HEK293 (cell line): ENCODE measurements at regions not wholly inside any gene's neighbourhood (a gene's known extent, or its start where the extent isn't known, plus 50 kb on each side); places are given as distances from the start of the nearest gene placed in this dataset.

ENCODE experiments used
- GLI2 ChIP-seq: fragments of 450-650 bp; formaldehyde crosslinking; IDR thresholded peaks from 2 replicates; pipeline ENCODE4; 2017; ENCODE audit warnings: missing biosample characterization, missing genetic modification characterization, low read depth, borderline replicate concordance
- KLF8 ChIP-seq: fragments of 450-650 bp; formaldehyde crosslinking; IDR thresholded peaks from 2 replicates; pipeline ENCODE4 v1.5.1; 2016; ENCODE audit warnings: missing biosample characterization, missing genetic modification characterization
- SP3 ChIP-seq: fragments of 450-650 bp; formaldehyde crosslinking; IDR thresholded peaks from 2 replicates; pipeline ENCODE4 v1.5.1; 2016; ENCODE audit warnings: missing biosample characterization, missing genetic modification characterization
- YY2 ChIP-seq: fragments of 450-650 bp; formaldehyde crosslinking; IDR thresholded peaks from 2 replicates; pipeline ENCODE4 v1.5.1; 2016; ENCODE audit warnings: missing biosample characterization, missing genetic modification characterization
- ZBTB1 ChIP-seq: fragments of 450-650 bp; formaldehyde crosslinking; IDR thresholded peaks from 2 replicates; pipeline ENCODE4 v1.5.1; 2016; ENCODE audit warnings: missing biosample characterization, missing genetic modification characterization
- ZFP41 ChIP-seq: fragments of 450-650 bp; formaldehyde crosslinking; IDR thresholded peaks from 2 replicates; pipeline ENCODE4 v1.5.1; 2016; ENCODE audit warnings: missing biosample characterization, missing genetic modification characterization, borderline replicate concordance
- ZNF10 ChIP-seq: fragments of 450-650 bp; formaldehyde crosslinking; IDR thresholded peaks from 2 replicates; pipeline ENCODE4 v1.5.1; 2017; ENCODE audit warnings: missing biosample characterization, missing genetic modification characterization
- ZNF133 ChIP-seq: fragments of 450-650 bp; formaldehyde crosslinking; IDR thresholded peaks from 2 replicates; pipeline ENCODE4 v1.5.1; 2016; ENCODE audit warnings: missing biosample characterization, missing genetic modification characterization
- ZNF155 ChIP-seq: fragments of 450-650 bp; formaldehyde crosslinking; IDR thresholded peaks from 2 replicates; pipeline ENCODE4 v1.5.1; 2016; ENCODE audit warnings: missing biosample characterization, missing genetic modification characterization
- ZNF223 ChIP-seq: fragments of 450-650 bp; formaldehyde crosslinking; IDR thresholded peaks from 2 replicates; pipeline ENCODE4 v1.5.1; 2016; ENCODE audit warnings: missing biosample characterization, missing genetic modification characterization
- ZNF433 ChIP-seq: fragments of 450-650 bp; formaldehyde crosslinking; IDR thresholded peaks from 2 replicates; pipeline ENCODE4 v1.5.1; 2016; ENCODE audit warnings: missing biosample characterization, missing genetic modification characterization, low read depth
- ZNF585B ChIP-seq: fragments of 450-650 bp; formaldehyde crosslinking; IDR thresholded peaks from 2 replicates; pipeline ENCODE4 v1.5.1; 2016; ENCODE audit warnings: missing biosample characterization, missing genetic modification characterization
- ZNF654 ChIP-seq: fragments of 450-650 bp; formaldehyde crosslinking; IDR thresholded peaks from 2 replicates; pipeline ENCODE4 v1.5.1; 2016; ENCODE audit warnings: low read depth, missing biosample characterization, missing genetic modification characterization
- ZNF660 ChIP-seq: fragments of 450-650 bp; IDR thresholded peaks from 2 replicates; pipeline ENCODE4 v1.5.1; 2018; ENCODE audit warnings: missing biosample characterization, mild to moderate bottlenecking, missing genetic modification characterization
- ZNF76 ChIP-seq: fragments of 450-650 bp; formaldehyde crosslinking; IDR thresholded peaks from 2 replicates; pipeline ENCODE4; 2016; ENCODE audit warnings: low read depth, missing biosample characterization, missing genetic modification characterization, borderline replicate concordance
- ZNF843 ChIP-seq: fragments of 450-650 bp; formaldehyde crosslinking; IDR thresholded peaks from 2 replicates; pipeline ENCODE4 v1.5.1; 2016; ENCODE audit warnings: missing biosample characterization, missing genetic modification characterization
- TF ChIP-seq, protein P1 (sequence below): fragments of 450-650 bp; IDR thresholded peaks from 2 replicates; pipeline ENCODE4 v1.5.1; 2018; ENCODE audit warnings: missing biosample characterization, missing genetic modification characterization
- TF ChIP-seq, protein P2 (sequence below): fragments of 450-650 bp; formaldehyde crosslinking; IDR thresholded peaks from 2 replicates; pipeline ENCODE4 v1.5.1; 2016; ENCODE audit warnings: missing biosample characterization, missing genetic modification characterization
- TF ChIP-seq, protein P3 (sequence below): fragments of 450-650 bp; formaldehyde crosslinking; IDR thresholded peaks from 2 replicates; pipeline ENCODE4 v1.5.1; 2017; ENCODE audit warnings: missing biosample characterization, missing genetic modification characterization
- TF ChIP-seq, protein P4 (sequence below): fragments of 450-650 bp; formaldehyde crosslinking; IDR thresholded peaks from 2 replicates; pipeline ENCODE4 v1.5.1; 2016; ENCODE audit warnings: missing biosample characterization, missing genetic modification characterization
- TF ChIP-seq, protein P5 (sequence below): fragments of 450-650 bp; formaldehyde crosslinking; IDR thresholded peaks from 2 replicates; pipeline ENCODE4 v1.5.1; 2016; ENCODE audit warnings: missing biosample characterization, missing genetic modification characterization, borderline replicate concordance
- TF ChIP-seq, protein P6 (sequence below): sonication (generic); formaldehyde crosslinking; IDR thresholded peaks from 2 replicates; pipeline ENCODE4 v1.8.1; 2022; ENCODE audit warnings: mild to moderate bottlenecking, moderate library complexity, missing genetic modification reagents
- TF ChIP-seq, protein P7 (sequence below): fragments of 450-650 bp; formaldehyde crosslinking; IDR thresholded peaks from 2 replicates; pipeline ENCODE4 v1.5.1; 2016; ENCODE audit warnings: missing biosample characterization, missing genetic modification characterization

GRCh38 chr1:58862728-58863385 lies 79.0 kb upstream of the JUN start (continued):
- TF ChIP-seq, protein P1, sequence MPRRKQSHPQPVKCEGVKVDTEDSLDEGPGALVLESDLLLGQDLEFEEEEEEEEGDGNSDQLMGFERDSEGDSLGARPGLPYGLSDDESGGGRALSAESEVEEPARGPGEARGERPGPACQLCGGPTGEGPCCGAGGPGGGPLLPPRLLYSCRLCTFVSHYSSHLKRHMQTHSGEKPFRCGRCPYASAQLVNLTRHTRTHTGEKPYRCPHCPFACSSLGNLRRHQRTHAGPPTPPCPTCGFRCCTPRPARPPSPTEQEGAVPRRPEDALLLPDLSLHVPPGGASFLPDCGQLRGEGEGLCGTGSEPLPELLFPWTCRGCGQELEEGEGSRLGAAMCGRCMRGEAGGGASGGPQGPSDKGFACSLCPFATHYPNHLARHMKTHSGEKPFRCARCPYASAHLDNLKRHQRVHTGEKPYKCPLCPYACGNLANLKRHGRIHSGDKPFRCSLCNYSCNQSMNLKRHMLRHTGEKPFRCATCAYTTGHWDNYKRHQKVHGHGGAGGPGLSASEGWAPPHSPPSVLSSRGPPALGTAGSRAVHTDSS (tag by site-specific recombination): no peak
- TF ChIP-seq, protein P2, sequence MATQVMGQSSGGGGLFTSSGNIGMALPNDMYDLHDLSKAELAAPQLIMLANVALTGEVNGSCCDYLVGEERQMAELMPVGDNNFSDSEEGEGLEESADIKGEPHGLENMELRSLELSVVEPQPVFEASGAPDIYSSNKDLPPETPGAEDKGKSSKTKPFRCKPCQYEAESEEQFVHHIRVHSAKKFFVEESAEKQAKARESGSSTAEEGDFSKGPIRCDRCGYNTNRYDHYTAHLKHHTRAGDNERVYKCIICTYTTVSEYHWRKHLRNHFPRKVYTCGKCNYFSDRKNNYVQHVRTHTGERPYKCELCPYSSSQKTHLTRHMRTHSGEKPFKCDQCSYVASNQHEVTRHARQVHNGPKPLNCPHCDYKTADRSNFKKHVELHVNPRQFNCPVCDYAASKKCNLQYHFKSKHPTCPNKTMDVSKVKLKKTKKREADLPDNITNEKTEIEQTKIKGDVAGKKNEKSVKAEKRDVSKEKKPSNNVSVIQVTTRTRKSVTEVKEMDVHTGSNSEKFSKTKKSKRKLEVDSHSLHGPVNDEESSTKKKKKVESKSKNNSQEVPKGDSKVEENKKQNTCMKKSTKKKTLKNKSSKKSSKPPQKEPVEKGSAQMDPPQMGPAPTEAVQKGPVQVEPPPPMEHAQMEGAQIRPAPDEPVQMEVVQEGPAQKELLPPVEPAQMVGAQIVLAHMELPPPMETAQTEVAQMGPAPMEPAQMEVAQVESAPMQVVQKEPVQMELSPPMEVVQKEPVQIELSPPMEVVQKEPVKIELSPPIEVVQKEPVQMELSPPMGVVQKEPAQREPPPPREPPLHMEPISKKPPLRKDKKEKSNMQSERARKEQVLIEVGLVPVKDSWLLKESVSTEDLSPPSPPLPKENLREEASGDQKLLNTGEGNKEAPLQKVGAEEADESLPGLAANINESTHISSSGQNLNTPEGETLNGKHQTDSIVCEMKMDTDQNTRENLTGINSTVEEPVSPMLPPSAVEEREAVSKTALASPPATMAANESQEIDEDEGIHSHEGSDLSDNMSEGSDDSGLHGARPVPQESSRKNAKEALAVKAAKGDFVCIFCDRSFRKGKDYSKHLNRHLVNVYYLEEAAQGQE (tag by site-specific recombination): no peak
- TF ChIP-seq GLI2 (tag by site-specific recombination) (no peak), ZNF155 (tag by site-specific recombination) (no peak), ZNF10 (no peak), ZNF585B (tag by site-specific recombination) (no peak), ZNF223 (tag by site-specific recombination) (no peak), KLF8 (no peak), ZNF843 (tag by site-specific recombination) (peak; percentile 46; the same call in 1 of the 2 replicates), YY2 (tag by site-specific recombination) (no peak), SP3 (tag by site-specific recombination) (no peak), ZNF133 (no peak), ZNF660 (tag by site-specific recombination) (no peak), ZNF433 (no peak), ZNF76 (tag by site-specific recombination) (no peak), ZFP41 (tag by site-specific recombination) (no peak), ZNF654 (tag by site-specific recombination) (no peak), ZBTB1 (no peak)
- TF ChIP-seq, protein P3, sequence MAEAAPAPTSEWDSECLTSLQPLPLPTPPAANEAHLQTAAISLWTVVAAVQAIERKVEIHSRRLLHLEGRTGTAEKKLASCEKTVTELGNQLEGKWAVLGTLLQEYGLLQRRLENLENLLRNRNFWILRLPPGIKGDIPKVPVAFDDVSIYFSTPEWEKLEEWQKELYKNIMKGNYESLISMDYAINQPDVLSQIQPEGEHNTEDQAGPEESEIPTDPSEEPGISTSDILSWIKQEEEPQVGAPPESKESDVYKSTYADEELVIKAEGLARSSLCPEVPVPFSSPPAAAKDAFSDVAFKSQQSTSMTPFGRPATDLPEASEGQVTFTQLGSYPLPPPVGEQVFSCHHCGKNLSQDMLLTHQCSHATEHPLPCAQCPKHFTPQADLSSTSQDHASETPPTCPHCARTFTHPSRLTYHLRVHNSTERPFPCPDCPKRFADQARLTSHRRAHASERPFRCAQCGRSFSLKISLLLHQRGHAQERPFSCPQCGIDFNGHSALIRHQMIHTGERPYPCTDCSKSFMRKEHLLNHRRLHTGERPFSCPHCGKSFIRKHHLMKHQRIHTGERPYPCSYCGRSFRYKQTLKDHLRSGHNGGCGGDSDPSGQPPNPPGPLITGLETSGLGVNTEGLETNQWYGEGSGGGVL (tag by site-specific recombination): no peak
- TF ChIP-seq, protein P4, sequence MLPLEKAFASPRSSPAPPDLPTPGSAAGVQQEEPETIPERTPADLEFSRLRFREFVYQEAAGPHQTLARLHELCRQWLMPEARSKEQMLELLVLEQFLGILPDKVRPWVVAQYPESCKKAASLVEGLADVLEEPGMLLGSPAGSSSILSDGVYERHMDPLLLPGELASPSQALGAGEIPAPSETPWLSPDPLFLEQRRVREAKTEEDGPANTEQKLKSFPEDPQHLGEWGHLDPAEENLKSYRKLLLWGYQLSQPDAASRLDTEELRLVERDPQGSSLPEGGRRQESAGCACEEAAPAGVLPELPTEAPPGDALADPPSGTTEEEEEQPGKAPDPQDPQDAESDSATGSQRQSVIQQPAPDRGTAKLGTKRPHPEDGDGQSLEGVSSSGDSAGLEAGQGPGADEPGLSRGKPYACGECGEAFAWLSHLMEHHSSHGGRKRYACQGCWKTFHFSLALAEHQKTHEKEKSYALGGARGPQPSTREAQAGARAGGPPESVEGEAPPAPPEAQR: no peak
- TF ChIP-seq, protein P5, sequence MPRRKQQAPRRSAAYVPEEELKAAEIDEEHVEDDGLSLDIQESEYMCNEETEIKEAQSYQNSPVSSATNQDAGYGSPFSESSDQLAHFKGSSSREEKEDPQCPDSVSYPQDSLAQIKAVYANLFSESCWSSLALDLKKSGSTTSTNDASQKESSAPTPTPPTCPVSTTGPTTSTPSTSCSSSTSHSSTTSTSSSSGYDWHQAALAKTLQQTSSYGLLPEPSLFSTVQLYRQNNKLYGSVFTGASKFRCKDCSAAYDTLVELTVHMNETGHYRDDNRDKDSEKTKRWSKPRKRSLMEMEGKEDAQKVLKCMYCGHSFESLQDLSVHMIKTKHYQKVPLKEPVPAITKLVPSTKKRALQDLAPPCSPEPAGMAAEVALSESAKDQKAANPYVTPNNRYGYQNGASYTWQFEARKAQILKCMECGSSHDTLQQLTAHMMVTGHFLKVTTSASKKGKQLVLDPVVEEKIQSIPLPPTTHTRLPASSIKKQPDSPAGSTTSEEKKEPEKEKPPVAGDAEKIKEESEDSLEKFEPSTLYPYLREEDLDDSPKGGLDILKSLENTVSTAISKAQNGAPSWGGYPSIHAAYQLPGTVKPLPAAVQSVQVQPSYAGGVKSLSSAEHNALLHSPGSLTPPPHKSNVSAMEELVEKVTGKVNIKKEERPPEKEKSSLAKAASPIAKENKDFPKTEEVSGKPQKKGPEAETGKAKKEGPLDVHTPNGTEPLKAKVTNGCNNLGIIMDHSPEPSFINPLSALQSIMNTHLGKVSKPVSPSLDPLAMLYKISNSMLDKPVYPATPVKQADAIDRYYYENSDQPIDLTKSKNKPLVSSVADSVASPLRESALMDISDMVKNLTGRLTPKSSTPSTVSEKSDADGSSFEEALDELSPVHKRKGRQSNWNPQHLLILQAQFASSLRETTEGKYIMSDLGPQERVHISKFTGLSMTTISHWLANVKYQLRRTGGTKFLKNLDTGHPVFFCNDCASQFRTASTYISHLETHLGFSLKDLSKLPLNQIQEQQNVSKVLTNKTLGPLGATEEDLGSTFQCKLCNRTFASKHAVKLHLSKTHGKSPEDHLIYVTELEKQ (tag by site-specific recombination): no peak
- TF ChIP-seq, protein P6, sequence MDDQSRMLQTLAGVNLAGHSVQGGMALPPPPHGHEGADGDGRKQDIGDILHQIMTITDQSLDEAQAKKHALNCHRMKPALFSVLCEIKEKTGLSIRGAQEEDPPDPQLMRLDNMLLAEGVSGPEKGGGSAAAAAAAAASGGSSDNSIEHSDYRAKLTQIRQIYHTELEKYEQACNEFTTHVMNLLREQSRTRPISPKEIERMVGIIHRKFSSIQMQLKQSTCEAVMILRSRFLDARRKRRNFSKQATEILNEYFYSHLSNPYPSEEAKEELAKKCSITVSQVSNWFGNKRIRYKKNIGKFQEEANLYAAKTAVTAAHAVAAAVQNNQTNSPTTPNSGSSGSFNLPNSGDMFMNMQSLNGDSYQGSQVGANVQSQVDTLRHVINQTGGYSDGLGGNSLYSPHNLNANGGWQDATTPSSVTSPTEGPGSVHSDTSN (CRISPR knock-in tag): no peak
- TF ChIP-seq, protein P7, sequence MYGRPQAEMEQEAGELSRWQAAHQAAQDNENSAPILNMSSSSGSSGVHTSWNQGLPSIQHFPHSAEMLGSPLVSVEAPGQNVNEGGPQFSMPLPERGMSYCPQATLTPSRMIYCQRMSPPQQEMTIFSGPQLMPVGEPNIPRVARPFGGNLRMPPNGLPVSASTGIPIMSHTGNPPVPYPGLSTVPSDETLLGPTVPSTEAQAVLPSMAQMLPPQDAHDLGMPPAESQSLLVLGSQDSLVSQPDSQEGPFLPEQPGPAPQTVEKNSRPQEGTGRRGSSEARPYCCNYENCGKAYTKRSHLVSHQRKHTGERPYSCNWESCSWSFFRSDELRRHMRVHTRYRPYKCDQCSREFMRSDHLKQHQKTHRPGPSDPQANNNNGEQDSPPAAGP: no peak
- TF ChIP-seq, all 188 proteins: peak for 6
